ENCODE measurements at regions not wholly inside any gene's neighbourhood (a gene's known extent, or its start where the extent isn't known, plus 50 kb on each side); places are given as distances from the start of the nearest gene placed in this dataset.
"Not testable (repeated sequence)": the region's sequence is repeated elsewhere in the genome, so short reads cannot be mapped to it uniquely, and the experiment has no call there.

DNA sequence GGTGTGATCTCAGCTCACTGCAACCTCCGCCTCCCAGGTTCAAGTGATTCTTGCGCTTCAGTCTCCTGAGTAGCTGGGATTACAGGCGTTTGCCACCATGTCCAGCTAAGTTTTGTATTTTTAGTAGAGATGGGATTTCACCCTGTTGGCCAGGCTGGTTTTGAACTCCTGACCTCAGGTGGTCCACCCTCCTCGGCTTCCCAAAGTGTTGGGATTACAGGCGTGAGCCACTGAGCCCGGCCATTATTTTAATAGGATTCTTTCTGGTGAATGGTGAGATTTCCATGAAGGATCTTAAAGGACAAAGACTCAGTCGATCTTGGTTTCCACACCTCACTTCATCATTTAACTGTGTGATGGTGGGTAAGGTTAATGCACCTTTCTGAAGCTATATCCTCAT, 183.8 kb upstream of the ZNF217 start:
- TF ChIP-seq, protein P1, sequence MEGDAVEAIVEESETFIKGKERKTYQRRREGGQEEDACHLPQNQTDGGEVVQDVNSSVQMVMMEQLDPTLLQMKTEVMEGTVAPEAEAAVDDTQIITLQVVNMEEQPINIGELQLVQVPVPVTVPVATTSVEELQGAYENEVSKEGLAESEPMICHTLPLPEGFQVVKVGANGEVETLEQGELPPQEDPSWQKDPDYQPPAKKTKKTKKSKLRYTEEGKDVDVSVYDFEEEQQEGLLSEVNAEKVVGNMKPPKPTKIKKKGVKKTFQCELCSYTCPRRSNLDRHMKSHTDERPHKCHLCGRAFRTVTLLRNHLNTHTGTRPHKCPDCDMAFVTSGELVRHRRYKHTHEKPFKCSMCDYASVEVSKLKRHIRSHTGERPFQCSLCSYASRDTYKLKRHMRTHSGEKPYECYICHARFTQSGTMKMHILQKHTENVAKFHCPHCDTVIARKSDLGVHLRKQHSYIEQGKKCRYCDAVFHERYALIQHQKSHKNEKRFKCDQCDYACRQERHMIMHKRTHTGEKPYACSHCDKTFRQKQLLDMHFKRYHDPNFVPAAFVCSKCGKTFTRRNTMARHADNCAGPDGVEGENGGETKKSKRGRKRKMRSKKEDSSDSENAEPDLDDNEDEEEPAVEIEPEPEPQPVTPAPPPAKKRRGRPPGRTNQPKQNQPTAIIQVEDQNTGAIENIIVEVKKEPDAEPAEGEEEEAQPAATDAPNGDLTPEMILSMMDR (IDR thresholded peaks at IDR 0.05), result not testable (repeated sequence)
- TF ChIP-seq POLR2A (IDR thresholded peaks at IDR 0.05); POLR2AphosphoS5 (IDR thresholded peaks at IDR 0.05; ENCODE audit: insufficient read depth in 1 of 2, low read depth in 1 of 2): not testable (repeated sequence)

All from vagina (tissue), 2 donors.